Panc1 (cell line): ENCODE measurements at regions not wholly inside any gene's neighbourhood (a gene's known extent, or its start where the extent isn't known, plus 50 kb on each side); places are given as distances from the start of the nearest gene placed in this dataset.

ENCODE experiments used
- ATAC-seq: fragments of 200-7000 bp; cut with Tn5 transposase; 2 replicates; pipeline ENCODE4 v1.9.1; 2020; ENCODE audit warnings: mild to moderate bottlenecking, moderate library complexity
- BruUV-seq: library from RNA; stranded (reverse); fragments of 400-500 nt; replicated peaks from 2 replicates; lab custom pipeline; 2021; lab: Mats Ljungman, UMichigan
- CTCF ChIA-PET: fragments of 300-600 bp; sonication (Branson Sonifier 250); formaldehyde crosslinking; loops from one replicate; lab custom pipeline; 2022; ENCODE audit warnings: antibody characterized with exemption; lab: Charles Lee
- POLR2A ChIA-PET: fragments of 300-600 bp; sonication (Branson Sonifier 250); formaldehyde crosslinking; loops from one replicate; lab custom pipeline; 2022; ENCODE audit warnings: antibody characterized with exemption; lab: Charles Lee
- DNase-seq: peaks from one replicate; pipeline ENCODE4 v3.0.0-alpha.2; 2010; ENCODE audit warnings: low read depth, low spot score
- H3K27ac ChIP-seq: 2 replicates; pipeline ENCODE4 v1.5.1; 2011; ENCODE audit warnings: mild to moderate bottlenecking, low read length, inconsistent platforms
- H3K27me3 ChIP-seq: fragments of 200-500 bp; sonication (Bioruptor generic); 2 replicates; pipeline ENCODE4 v1.6.0; 2014; ENCODE audit warnings: low read length, inconsistent platforms; ENCODE audit not compliant: control insufficient read depth, insufficient read depth
- H3K36me3 ChIP-seq: fragments of 200-500 bp; sonication (Bioruptor generic); 2 replicates; pipeline ENCODE4 v1.5.1; 2014; ENCODE audit warnings: inconsistent platforms, mild to moderate bottlenecking, low read length, moderate library complexity; ENCODE audit not compliant: control insufficient read depth, insufficient read depth
- H3K4me1 ChIP-seq: 2 replicates; pipeline ENCODE4 v1.5.1; 2011; ENCODE audit warnings: inconsistent platforms, mild to moderate bottlenecking, low read length, moderate library complexity; ENCODE audit not compliant: control insufficient read depth, insufficient read depth
- H3K4me3 ChIP-seq, 2 experiments: 2 replicates each; pipeline ENCODE4 v1.5.1; 2011 to 2012; ENCODE audit warnings: low read depth in 2 of 2, low read length in 2 of 2, mild to moderate bottlenecking in 2 of 2, inconsistent platforms in 1 of 2, moderate library complexity in 1 of 2
- H3K9me3 ChIP-seq: fragments of 200-500 bp; sonication (Bioruptor generic); 2 replicates; pipeline ENCODE4 v1.5.1; 2014; ENCODE audit warnings: low read depth, mild to moderate bottlenecking, inconsistent platforms, low read length, moderate library complexity; ENCODE audit not compliant: control insufficient read depth, insufficient read depth
- CTCF ChIP-seq: fragments of 450-650 bp; IDR thresholded peaks from 2 replicates; pipeline ENCODE4 v1.5.1; 2017; ENCODE audit warnings: mild to moderate bottlenecking
- POLR2AphosphoS5 ChIP-seq: IDR thresholded peaks from 2 replicates; pipeline ENCODE4 v1.6.1; 2012; ENCODE audit warnings: mild to moderate bottlenecking, low read depth, low read length, moderate library complexity
- REST ChIP-seq, 2 experiments: IDR thresholded peaks; 2 replicates each; pipeline ENCODE4 v1.6.1; 2011 to 2012; ENCODE audit warnings: low read depth in 2 of 2, control low read depth in 1 of 2, low read length in 1 of 2, mild to moderate bottlenecking in 1 of 2, moderate library complexity in 1 of 2; ENCODE audit not compliant: insufficient read depth in 1 of 2
- SIN3A ChIP-seq: IDR thresholded peaks from 2 replicates; pipeline ENCODE4 v1.6.1; 2012; ENCODE audit warnings: low read depth, mild to moderate bottlenecking, low read length, moderate library complexity, borderline replicate concordance; ENCODE audit not compliant: insufficient read depth
- TCF7L2 ChIP-seq: IDR thresholded peaks from 2 replicates; pipeline ENCODE4 v1.6.1; 2011; ENCODE audit warnings: mild to moderate bottlenecking, low read depth, low read length, inconsistent platforms
- in situ Hi-C: cut with HindIII; loops from 2 replicates; pipeline ENCODE4 v1.10.0; 2016; ENCODE audit warnings: low sequenced_read_pairs, low pct_unique_long_range_greater_than_20kb
- intact Hi-C: fragments of 100-400 bp; cut with micrococcal nuclease; formaldehyde crosslinking; loops from one replicate; pipeline ENCODE4 v1.10.0; 2022; ENCODE audit not compliant: unreplicated experiment

- intact Hi-C loops (no loop called here), in situ Hi-C loops (no loop called here)
- no peaks in the 10 kb centered on the region for H3K9me3 ChIP-seq
- no peak overlapping the region for H3K4me3 ChIP-seq
- POLR2A ChIA-PET = no interaction called here
- ATAC-seq (no peak), DNase-seq (no peak)
- H3K36me3 ChIP-seq = no peaks in the 10 kb centered on the region
- no TSS peak for BruUV-seq
- H3K27ac ChIP-seq = no peak overlapping the region; the same call in 1 of the 2 replicates
- CTCF ChIA-PET = no interaction called here
- H3K4me1 ChIP-seq = peaks cover 3% of the 10 kb centered on the region; the same call in 1 of the 2 replicates
- TF ChIP-seq TCF7L2 (no peak), REST (IDR thresholded peaks at IDR 0.05; ENCODE audit: insufficient read depth in 1 of 2, low read depth in 2 of 2, low read length in 1 of 2) (no peak), POLR2AphosphoS5 (no peak)
- no peaks in the 10 kb centered on the region for H3K27me3 ChIP-seq
Observed at GRCh38 chr14:71363946-71364925, 457.0 kb downstream of the PCNX1 start.

GRCh38 chr14:71365361-71365760 lies 458.1 kb downstream of the PCNX1 start:
- POLR2A ChIA-PET = interaction anchor here (0.6 kb wide), 1 partner anchor 22 kb away, joined by 3 read pairs; no protein-coding TSS in a partner anchor
- BruUV-seq = no TSS peak

More at GRCh38 chr14:71365361-71365760, 458.1 kb downstream of the PCNX1 start:
- CTCF ChIA-PET = no interaction called here
- intact Hi-C loops (no loop called here), in situ Hi-C loops (no loop called here)
- ATAC-seq = no peak
- no peak for DNase-seq
- Histone ChIP-seq H3K27me3 (no peaks in the 10 kb centered on the region), H3K4me3 (no peak overlapping the region), H3K36me3 (no peaks in the 10 kb centered on the region), H3K9me3 (no peaks in the 10 kb centered on the region), H3K27ac (no peak overlapping the region), H3K4me1 (peaks cover 3% of the 10 kb centered on the region; the same call in 1 of the 2 replicates)
- no peak for TF ChIP-seq SIN3A
- no peak for TF ChIP-seq POLR2AphosphoS5
- TF ChIP-seq REST (IDR thresholded peaks at IDR 0.05; ENCODE audit: insufficient read depth in 1 of 2, low read depth in 2 of 2, low read length in 1 of 2) = no peak
- TF ChIP-seq CTCF = no peak
- TF ChIP-seq TCF7L2 = no peak
